GM23248 (cell line): ENCODE measurements at regions not wholly inside any gene's neighbourhood (a gene's known extent, or its start where the extent isn't known, plus 50 kb on each side); places are given as distances from the start of the nearest gene placed in this dataset.

Source experiments
- DNase-seq: peaks from one replicate; pipeline ENCODE4 v3.0.0-alpha.2; 2015
- H2AFZ ChIP-seq: fragments of 200-600 bp; sonication (generic); 2 replicates; pipeline ENCODE4 v1.6.1; 2016; ENCODE audit warnings: antibody characterized with exemption
- H3F3A ChIP-seq: fragments of 200-600 bp; sonication (generic); 2 replicates; pipeline ENCODE4 v1.6.1; 2016; ENCODE audit warnings: mild to moderate bottlenecking, antibody characterized with exemption, mixed run types; ENCODE audit not compliant: insufficient read depth
- H3K27ac ChIP-seq: fragments of 200-600 bp; sonication (generic); 2 replicates; pipeline ENCODE4 v1.5.1; 2016; ENCODE audit warnings: mild to moderate bottlenecking
- H3K27me3 ChIP-seq: fragments of 200-600 bp; sonication (generic); replicated peaks from 2 replicates; pipeline ENCODE4 v1.6.1; 2016; ENCODE audit warnings: mild to moderate bottlenecking; ENCODE audit not compliant: insufficient read depth
- H3K36me3 ChIP-seq: fragments of 200-600 bp; sonication (generic); 2 replicates; pipeline ENCODE4 v1.6.1; 2016; ENCODE audit warnings: low read depth, mild to moderate bottlenecking
- H3K4me1 ChIP-seq: fragments of 200-600 bp; sonication (generic); 2 replicates; pipeline ENCODE4 v1.6.1; 2016; ENCODE audit warnings: mild to moderate bottlenecking; ENCODE audit not compliant: insufficient read depth
- H3K4me2 ChIP-seq: fragments of 200-600 bp; sonication (generic); one replicate; pipeline ENCODE4 v1.6.1; 2016; ENCODE audit warnings: mild to moderate bottlenecking; ENCODE audit not compliant: unreplicated experiment
- H3K4me3 ChIP-seq: fragments of 200-600 bp; sonication (generic); 2 replicates; pipeline ENCODE4 v1.5.1; 2016; ENCODE audit warnings: mild to moderate bottlenecking
- H3K79me2 ChIP-seq: fragments of 200-600 bp; sonication (generic); 2 replicates; pipeline ENCODE4 v1.6.1; 2016; ENCODE audit warnings: mild to moderate bottlenecking; ENCODE audit not compliant: insufficient read depth
- H3K9ac ChIP-seq: fragments of 200-600 bp; sonication (generic); 2 replicates; pipeline ENCODE4 v1.6.1; 2016; ENCODE audit warnings: mild to moderate bottlenecking
- H3K9me2 ChIP-seq: fragments of 200-600 bp; sonication (generic); 2 replicates; pipeline ENCODE4 v1.6.1; 2016; ENCODE audit warnings: mixed run types, mild to moderate bottlenecking, moderate library complexity; ENCODE audit not compliant: insufficient read depth
- H3K9me3 ChIP-seq: fragments of 200-600 bp; sonication (generic); one replicate; pipeline ENCODE4 v1.6.1; 2017; ENCODE audit warnings: low read depth
- H4K20me1 ChIP-seq: fragments of 200-600 bp; sonication (generic); 2 replicates; pipeline ENCODE4 v1.6.0; 2016; ENCODE audit not compliant: insufficient read depth
- EZH2 ChIP-seq: fragments of 200-600 bp; sonication (generic); IDR thresholded peaks from 2 replicates; pipeline ENCODE4 v1.6.1; 2018; ENCODE audit warnings: antibody characterized with exemption, mild to moderate bottlenecking; ENCODE audit not compliant: insufficient read depth, poor library complexity, severe bottlenecking
- EZH2phosphoT487 ChIP-seq: fragments of 200-600 bp; sonication (generic); IDR thresholded peaks from 2 replicates; pipeline ENCODE4 v1.6.1; 2018; ENCODE audit warnings: antibody characterized with exemption, moderate library complexity, mild to moderate bottlenecking, low read depth; ENCODE audit not compliant: insufficient read depth
- WGBS, 2 experiments: methylation state at CpG; one replicate each; pipeline ENCODE4 v1.1.6; 2015 to 2017; ENCODE audit warnings: low lambda C conversion rate in 2 of 2, low coverage in 1 of 2; ENCODE audit errors: missing lambda C conversion rate in 2 of 2; 5-methylcytosine and 5-hydroxymethylcytosine counted together
- in situ Hi-C: fragments of 300-500 bp; cut with MboI; formaldehyde crosslinking; loops from 2 replicates; pipeline ENCODE4 v1.15.0; 2020

DNA sequence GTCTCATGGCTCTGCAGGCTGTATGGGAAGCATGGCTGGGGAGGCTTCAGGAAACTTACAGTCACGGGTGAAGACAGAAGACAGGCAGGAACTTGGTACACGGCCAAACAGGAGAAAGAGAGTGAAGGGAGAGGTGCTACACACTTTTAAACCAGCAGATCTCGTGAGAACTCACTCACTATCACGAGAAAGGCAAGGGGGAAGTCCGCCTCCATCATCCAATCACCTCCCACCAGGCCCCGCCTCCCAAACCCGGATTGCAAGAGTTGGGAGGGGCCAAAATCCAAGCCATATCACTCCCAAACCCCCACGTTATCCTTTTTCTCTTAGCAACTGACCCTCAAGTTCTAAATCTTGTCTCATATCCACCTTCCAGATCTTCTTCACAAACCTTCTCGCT is 1710.5 kb upstream of the TENM3 start:
- TF ChIP-seq EZH2 (no peak), EZH2phosphoT487 (no peak)
- no peak overlapping the region for H2AFZ ChIP-seq

DNA sequence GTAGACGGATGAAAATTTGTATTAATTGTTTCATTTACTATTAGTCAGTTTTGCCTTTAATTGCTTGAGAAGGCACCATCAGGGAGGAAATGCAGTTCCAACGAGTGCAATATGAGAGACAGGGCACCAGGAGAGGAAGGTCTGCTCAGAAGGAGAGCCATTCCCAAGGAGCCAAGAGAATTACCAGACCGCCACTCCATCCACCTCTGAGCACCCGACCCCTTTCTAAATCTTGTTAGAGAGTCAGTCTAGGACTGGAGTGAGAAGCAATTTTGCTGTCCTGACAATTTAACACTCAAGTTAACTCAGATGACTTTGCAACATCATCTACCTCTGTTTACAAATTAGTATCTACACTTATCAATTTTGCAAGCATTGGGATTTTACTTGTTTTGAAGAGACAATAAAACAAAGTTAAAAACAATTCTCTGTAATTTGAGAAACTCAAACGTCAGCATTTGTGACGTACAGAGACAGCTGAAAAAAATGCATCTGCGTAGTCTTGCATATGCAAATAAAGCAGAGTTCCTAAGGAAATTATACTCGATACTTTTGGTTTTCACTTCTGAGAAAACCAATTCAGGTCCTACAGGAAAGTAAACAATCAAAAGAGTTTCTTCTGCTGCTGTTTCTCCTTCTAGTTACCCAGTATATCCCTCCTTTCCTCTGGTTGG is 1704.7 kb upstream of the TENM3 start:
- no peaks in the 10 kb centered on the region for H3K4me1 ChIP-seq
- no peak for TF ChIP-seq EZH2
- TF ChIP-seq EZH2phosphoT487: no peak
- no peak overlapping the region for H3K4me2 ChIP-seq
- in situ Hi-C loops: no loop called here
- H3K9ac ChIP-seq: no peak overlapping the region
- no peak for DNase-seq
- no peaks in the 10 kb centered on the region for H3K27me3 ChIP-seq
- no peaks in the 10 kb centered on the region for H3K9me2 ChIP-seq
- no peaks in the 10 kb centered on the region for H3K36me3 ChIP-seq
- no peak overlapping the region for H3K4me3 ChIP-seq
- no peak overlapping the region for H2AFZ ChIP-seq
- 11 to 13% methylated on average over 8 of the region's 8 CpGs for WGBS, 2 experiments
- H3F3A ChIP-seq: no peaks in the 10 kb centered on the region
- no peaks in the 10 kb centered on the region for H3K79me2 ChIP-seq
- H3K27ac ChIP-seq: no peak overlapping the region
- no peaks in the 10 kb centered on the region for H3K9me3 ChIP-seq
- no peaks in the 10 kb centered on the region for H4K20me1 ChIP-seq

More for the DNA sequence above, 1710.5 kb upstream of the TENM3 start:
- Histone ChIP-seq H3K79me2 (no peaks in the 10 kb centered on the region), H3K4me1 (no peaks in the 10 kb centered on the region), H3K4me3 (no peak overlapping the region), H3F3A (no peaks in the 10 kb centered on the region), H3K4me2 (no peak overlapping the region), H4K20me1 (no peaks in the 10 kb centered on the region), H3K9ac (no peak overlapping the region), H3K27me3 (no peaks in the 10 kb centered on the region), H3K27ac (no peak overlapping the region), H3K9me3 (peaks cover under 1% of the 10 kb centered on the region), H3K36me3 (no peaks in the 10 kb centered on the region), H3K9me2 (no peaks in the 10 kb centered on the region)
- WGBS, 2 experiments: 12 to 17% methylated on average over 9 of the region's 9 CpGs
- no peak for DNase-seq
- in situ Hi-C loops: no loop called here

- Histone ChIP-seq H3K36me3 (no peaks in the 10 kb centered on the region), H3K27ac (no peak overlapping the region), H3K4me1 (no peaks in the 10 kb centered on the region), H3K79me2 (no peaks in the 10 kb centered on the region), H3K27me3 (no peaks in the 10 kb centered on the region), H2AFZ (no peak overlapping the region), H3K4me2 (no peak overlapping the region), H3K9ac (no peak overlapping the region), H3K4me3 (no peak overlapping the region), H3K9me3 (no peaks in the 10 kb centered on the region), H4K20me1 (no peaks in the 10 kb centered on the region), H3K9me2 (no peaks in the 10 kb centered on the region), H3F3A (no peaks in the 10 kb centered on the region)
- in situ Hi-C loops: no loop called here
- 5 to 8% methylated on average over 4 of the region's 4 CpGs for WGBS, 2 experiments
- DNase-seq: no peak
- TF ChIP-seq EZH2phosphoT487 (no peak), EZH2 (no peak)
These were observed 1703.9 kb upstream of the TENM3 start for GRCh38 chr4:180539284-180539683.

GRCh38 chr4:180541678-180542077 is 1701.5 kb upstream of the TENM3 start:
- H3K9me3 ChIP-seq: no peaks in the 10 kb centered on the region
- no peaks in the 10 kb centered on the region for H3K79me2 ChIP-seq
- no peaks in the 10 kb centered on the region for H3K27me3 ChIP-seq
- H3K9ac ChIP-seq: no peak overlapping the region
- no peak overlapping the region for H3K4me3 ChIP-seq
- no peak overlapping the region for H3K4me2 ChIP-seq
- in situ Hi-C loops: no loop called here
- H3F3A ChIP-seq: no peaks in the 10 kb centered on the region
- H2AFZ ChIP-seq: no peak overlapping the region
- no peak overlapping the region for H3K27ac ChIP-seq
- TF ChIP-seq EZH2phosphoT487 (no peak), EZH2 (no peak)
- no peaks in the 10 kb centered on the region for H3K36me3 ChIP-seq
- H4K20me1 ChIP-seq: no peaks in the 10 kb centered on the region
- H3K9me2 ChIP-seq: no peaks in the 10 kb centered on the region
- no peaks in the 10 kb centered on the region for H3K4me1 ChIP-seq
- DNase-seq: no peak

DNA sequence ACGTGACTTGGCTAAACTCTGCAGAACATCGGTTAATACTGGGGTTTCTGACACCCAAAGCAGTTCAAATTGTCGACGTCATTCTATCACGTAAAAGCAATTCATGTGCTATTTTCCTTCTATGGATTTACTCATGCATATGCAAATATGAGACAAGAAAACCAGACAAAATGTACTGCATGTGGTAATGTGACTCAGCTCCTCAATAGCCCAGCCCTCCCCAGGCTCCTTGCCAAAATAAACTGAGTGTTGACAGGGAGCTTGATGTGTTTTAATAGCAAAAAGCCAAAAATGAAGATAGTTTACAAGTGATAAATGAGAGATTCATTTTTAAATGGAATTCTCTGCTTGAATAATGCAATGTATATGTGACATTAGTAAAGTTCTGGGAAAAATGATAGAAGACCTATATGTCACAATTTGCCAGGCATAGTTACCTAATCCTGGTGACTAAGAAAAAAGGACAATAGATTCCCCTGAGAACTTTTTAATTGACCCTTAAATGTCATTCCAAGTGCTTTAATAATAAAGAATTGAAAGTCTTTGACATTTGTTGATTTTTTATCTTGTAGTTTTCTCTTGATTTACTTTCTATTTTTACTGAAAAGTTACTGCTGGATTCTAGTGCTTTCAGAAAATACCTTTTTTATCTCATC is 1700.6 kb upstream of the TENM3 start:
- 2% methylated on average over 5 of the region's 5 CpGs for WGBS, 2 experiments
- no peak for DNase-seq

More for the DNA sequence above, 1700.6 kb upstream of the TENM3 start:
- in situ Hi-C loops: no loop called here
- H3K4me3 ChIP-seq: no peak overlapping the region
- H3K4me2 ChIP-seq: no peak overlapping the region
- H2AFZ ChIP-seq: no peak overlapping the region
- no peaks in the 10 kb centered on the region for H3K27me3 ChIP-seq
- H3F3A ChIP-seq: no peaks in the 10 kb centered on the region
- no peak overlapping the region for H3K27ac ChIP-seq
- H3K9me2 ChIP-seq: no peaks in the 10 kb centered on the region
- no peaks in the 10 kb centered on the region for H3K9me3 ChIP-seq
- no peak overlapping the region for H3K9ac ChIP-seq
- H3K4me1 ChIP-seq: no peaks in the 10 kb centered on the region
- no peaks in the 10 kb centered on the region for H3K79me2 ChIP-seq
- H3K36me3 ChIP-seq: no peaks in the 10 kb centered on the region
- H4K20me1 ChIP-seq: no peaks in the 10 kb centered on the region
- TF ChIP-seq EZH2 (no peak), EZH2phosphoT487 (no peak)
